Mucosa of descending colon (tissue), 3 donors: ENCODE measurements at regions not wholly inside any gene's neighbourhood (a gene's known extent, or its start where the extent isn't known, plus 50 kb on each side); places are given as distances from the start of the nearest gene placed in this dataset.

Experiments used
- ATAC-seq: fragments of 200-7000 bp; cut with Tn5 transposase; one replicate; pipeline ENCODE4 v1.9.1; 2020; ENCODE audit warnings: mild to moderate bottlenecking, moderate library complexity
- DNase-seq, 3 donors: peaks; one replicate each; pipeline ENCODE4 v3.0.0-alpha.2; 2020
- H3K36me3 ChIP-seq: fragments of 200-600 bp; one replicate; pipeline ENCODE4 v1.8.0; 2021; ENCODE audit warnings: low read depth, mild to moderate bottlenecking
- H3K4me1 ChIP-seq: fragments of 200-600 bp; one replicate; pipeline ENCODE4 v1.8.0; 2021; ENCODE audit warnings: low read depth, mild to moderate bottlenecking
- H3K4me3 ChIP-seq: fragments of 200-600 bp; one replicate; pipeline ENCODE4 v1.8.0; 2021; ENCODE audit warnings: mild to moderate bottlenecking
- H3K9me3 ChIP-seq: fragments of 200-600 bp; one replicate; pipeline ENCODE4 v1.8.0; 2021; ENCODE audit warnings: mild to moderate bottlenecking
- CTCF ChIP-seq: fragments of 200-600 bp; IDR thresholded peaks from one replicate; pipeline ENCODE4 v1.8.0; 2022; ENCODE audit warnings: antibody characterized with exemption, mild to moderate bottlenecking
- intact Hi-C, 2 donors: fragments of 100-400 bp; cut with DNase I in 1 of 2; cut with micrococcal nuclease in 1 of 2; formaldehyde crosslinking; loops; one replicate each; pipeline versions ENCODE4 v1.11.0 to v1.11.1; 2022; cut with DNase I, micrococcal nuclease
- donor health status: DM: no; HTN: no; CAD: no; lungs with moderate emphysema.
- donor health status: DM: no; HTN: no; CAD: no.
- donor health status: DM: no; HTN: yes; CAD: no.

- no peak overlapping the region for H3K4me3 ChIP-seq
- ATAC-seq, result no peak
- no peak for TF ChIP-seq CTCF
- H3K9me3 ChIP-seq, result no peaks in the 10 kb centered on the region
- intact Hi-C loops, result no loop called here
- H3K36me3 ChIP-seq, result no peaks in the 10 kb centered on the region
- no peaks in the 10 kb centered on the region for H3K4me1 ChIP-seq
- DNase-seq, result no peak
Observed at GRCh38 chr1:60589916-60590315, 492.4 kb upstream of the NFIA start.

- ATAC-seq, result no peak
- TF ChIP-seq CTCF, result no peak
- peaks cover 4% of the 10 kb centered on the region for H3K9me3 ChIP-seq
- no peak overlapping the region for H3K4me3 ChIP-seq
- no peaks in the 10 kb centered on the region for H3K4me1 ChIP-seq
- no peaks in the 10 kb centered on the region for H3K36me3 ChIP-seq
- no peak for DNase-seq
- intact Hi-C loops, result no loop called here
Observed at GRCh38 chr1:60589046-60589748, 493.2 kb upstream of the NFIA start.

- TF ChIP-seq CTCF, result no peak
- no peak for ATAC-seq
- no peak overlapping the region for H3K4me3 ChIP-seq
- no peak for DNase-seq
- no peaks in the 10 kb centered on the region for H3K4me1 ChIP-seq
- no peaks in the 10 kb centered on the region for H3K36me3 ChIP-seq
- intact Hi-C loops, result no loop called here
- H3K9me3 ChIP-seq, result peaks cover 10% of the 10 kb centered on the region
Observed at GRCh38 chr1:60584371-60584770, 498.0 kb upstream of the NFIA start.

- ATAC-seq, result no peak
- TF ChIP-seq CTCF, result no peak
- Histone ChIP-seq H3K4me1 (no peaks in the 10 kb centered on the region), H3K36me3 (no peaks in the 10 kb centered on the region), H3K9me3 (peaks cover 10% of the 10 kb centered on the region), H3K4me3 (no peak overlapping the region)
- no peak for DNase-seq
- intact Hi-C loops, result no loop called here
Observed at GRCh38 chr1:60583696-60584095, 498.7 kb upstream of the NFIA start.

- DNase-seq, result no peak
- Histone ChIP-seq H3K9me3 (peaks cover 10% of the 10 kb centered on the region), H3K4me1 (no peaks in the 10 kb centered on the region), H3K36me3 (no peaks in the 10 kb centered on the region), H3K4me3 (no peak overlapping the region)
- intact Hi-C loops, result no loop called here
- no peak for ATAC-seq
- TF ChIP-seq CTCF, result no peak
Observed at GRCh38 chr1:60581455-60582220, 500.7 kb upstream of the NFIA start.
